PC-9 (cell line): ENCODE measurements at regions not wholly inside any gene's neighbourhood (a gene's known extent, or its start where the extent isn't known, plus 50 kb on each side); places are given as distances from the start of the nearest gene placed in this dataset.

ENCODE experiments used
- BruUV-seq: library from RNA; stranded (reverse); fragments of 400-500 nt; replicated peaks from 2 replicates; lab custom pipeline; 2021; lab: Mats Ljungman, UMichigan
- CTCF ChIA-PET: fragments of 300-600 bp; sonication (Branson Sonifier 250); formaldehyde crosslinking; loops from one replicate; lab custom pipeline; 2022; ENCODE audit warnings: antibody characterized with exemption; lab: Charles Lee
- POLR2A ChIA-PET: fragments of 300-600 bp; sonication (Branson Sonifier 250); formaldehyde crosslinking; loops from one replicate; lab custom pipeline; 2022; ENCODE audit warnings: antibody characterized with exemption; ENCODE audit not compliant: unreplicated experiment; lab: Charles Lee
- DNase-seq, 2 experiments: peaks; one replicate each; pipeline versions ENCODE4 v3.0.0 to v3.0.0-alpha.2; 2015 to 2022; ENCODE audit warnings: mixed read lengths in 1 of 2
- H2AFZ ChIP-seq: fragments of 200-600 bp; sonication (generic); 2 replicates; pipeline ENCODE4 v1.8.1; 2017; ENCODE audit warnings: antibody characterized with exemption
- H3F3A ChIP-seq: fragments of 200-600 bp; sonication (generic); 2 replicates; pipeline ENCODE4 v1.8.1; 2017; ENCODE audit warnings: antibody characterized with exemption, mild to moderate bottlenecking, low read depth; ENCODE audit not compliant: insufficient read depth
- H3K27ac ChIP-seq: fragments of 200-600 bp; sonication (generic); 2 replicates; pipeline ENCODE4 v1.6.1; 2016; ENCODE audit warnings: mixed run types
- H3K27me3 ChIP-seq: fragments of 200-600 bp; sonication (generic); 2 replicates; pipeline ENCODE4 v1.6.1; 2016; ENCODE audit warnings: low read depth, mixed run types; ENCODE audit not compliant: insufficient read depth
- H3K36me3 ChIP-seq: fragments of 200-600 bp; sonication (generic); 2 replicates; pipeline ENCODE4 v1.6.1; 2016; ENCODE audit warnings: low read depth, mixed run types
- H3K4me1 ChIP-seq: fragments of 200-600 bp; sonication (generic); replicated peaks from 2 replicates; pipeline ENCODE4 v1.6.1; 2016; ENCODE audit warnings: mixed run types; ENCODE audit not compliant: insufficient read depth
- H3K4me2 ChIP-seq: fragments of 200-600 bp; sonication (generic); 2 replicates; pipeline ENCODE4 v1.6.1; 2017; ENCODE audit warnings: mixed run types
- H3K4me3 ChIP-seq: fragments of 200-600 bp; sonication (generic); 2 replicates; pipeline ENCODE4 v1.6.1; 2016; ENCODE audit warnings: mixed run types
- H3K79me2 ChIP-seq: fragments of 200-600 bp; sonication (generic); 2 replicates; pipeline ENCODE4 v1.6.1; 2017; ENCODE audit warnings: low read depth, mixed run types
- H3K9me2 ChIP-seq: fragments of 200-600 bp; sonication (generic); 2 replicates; pipeline ENCODE4 v1.8.1; 2017; ENCODE audit warnings: mild to moderate bottlenecking; ENCODE audit not compliant: insufficient read depth
- H3K9me3 ChIP-seq: fragments of 200-600 bp; sonication (generic); 2 replicates; pipeline ENCODE4 v1.8.1; 2016; ENCODE audit warnings: low read depth; ENCODE audit not compliant: insufficient read depth
- H4K20me1 ChIP-seq: fragments of 200-600 bp; sonication (generic); 2 replicates; pipeline ENCODE4 v1.8.1; 2017; ENCODE audit not compliant: insufficient read depth
- EZH2 ChIP-seq: fragments of 200-600 bp; sonication (generic); IDR thresholded peaks from 2 replicates; pipeline ENCODE4 v1.8.0; 2017; ENCODE audit warnings: antibody characterized with exemption, low read depth
- intact Hi-C: fragments of 100-400 bp; cut with micrococcal nuclease; formaldehyde crosslinking; loops from one replicate; pipeline ENCODE4 v1.10.0; 2022; ENCODE audit not compliant: unreplicated experiment
- TF ChIP-seq, protein P1 (sequence below): fragments of 200-600 bp; sonication (generic); conservative IDR thresholded peaks from 2 replicates; pipeline ENCODE4 v1.6.1; 2017; ENCODE audit warnings: mixed run types, antibody characterized with exemption, mild to moderate bottlenecking, moderate library complexity

DNA sequence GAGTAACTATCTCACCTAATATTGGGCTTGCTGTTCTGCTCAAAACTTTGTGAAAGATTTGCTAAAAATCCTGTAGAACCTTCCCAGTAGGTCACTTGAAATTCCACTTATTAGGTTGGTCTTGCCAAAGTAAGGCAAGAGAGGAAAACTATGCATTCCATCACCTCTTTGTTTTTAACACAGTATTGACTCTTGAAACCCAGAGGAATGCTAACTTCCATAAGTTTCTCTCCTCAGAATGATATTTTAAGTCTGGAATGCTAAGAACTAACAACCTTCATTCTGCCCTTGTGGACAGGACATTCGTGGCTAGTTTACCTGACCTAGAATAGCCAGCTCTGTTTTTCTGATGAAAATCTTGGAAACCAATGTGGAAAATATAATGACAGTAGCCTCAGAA, 154.5 kb downstream of the TMCO5A start:
- CTCF ChIA-PET = no interaction called here
- Histone ChIP-seq H3K4me1 (no peaks in the 10 kb centered on the region), H3K9me3 (no peaks in the 10 kb centered on the region), H3K4me2 (no peak overlapping the region), H3K36me3 (no peaks in the 10 kb centered on the region), H3K27me3 (no peaks in the 10 kb centered on the region), H4K20me1 (no peaks in the 10 kb centered on the region), H3K27ac (no peak overlapping the region), H3F3A (no peaks in the 10 kb centered on the region), H3K79me2 (no peaks in the 10 kb centered on the region), H3K4me3 (no peak overlapping the region), H3K9me2 (no peaks in the 10 kb centered on the region), H2AFZ (no peak overlapping the region)
- no peak for DNase-seq
- intact Hi-C loops = no loop called here
- TF ChIP-seq, protein P1, sequence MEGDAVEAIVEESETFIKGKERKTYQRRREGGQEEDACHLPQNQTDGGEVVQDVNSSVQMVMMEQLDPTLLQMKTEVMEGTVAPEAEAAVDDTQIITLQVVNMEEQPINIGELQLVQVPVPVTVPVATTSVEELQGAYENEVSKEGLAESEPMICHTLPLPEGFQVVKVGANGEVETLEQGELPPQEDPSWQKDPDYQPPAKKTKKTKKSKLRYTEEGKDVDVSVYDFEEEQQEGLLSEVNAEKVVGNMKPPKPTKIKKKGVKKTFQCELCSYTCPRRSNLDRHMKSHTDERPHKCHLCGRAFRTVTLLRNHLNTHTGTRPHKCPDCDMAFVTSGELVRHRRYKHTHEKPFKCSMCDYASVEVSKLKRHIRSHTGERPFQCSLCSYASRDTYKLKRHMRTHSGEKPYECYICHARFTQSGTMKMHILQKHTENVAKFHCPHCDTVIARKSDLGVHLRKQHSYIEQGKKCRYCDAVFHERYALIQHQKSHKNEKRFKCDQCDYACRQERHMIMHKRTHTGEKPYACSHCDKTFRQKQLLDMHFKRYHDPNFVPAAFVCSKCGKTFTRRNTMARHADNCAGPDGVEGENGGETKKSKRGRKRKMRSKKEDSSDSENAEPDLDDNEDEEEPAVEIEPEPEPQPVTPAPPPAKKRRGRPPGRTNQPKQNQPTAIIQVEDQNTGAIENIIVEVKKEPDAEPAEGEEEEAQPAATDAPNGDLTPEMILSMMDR = no peak
- TF ChIP-seq EZH2 = no peak
- POLR2A ChIA-PET = no interaction called here
- no TSS peak for BruUV-seq

DNA sequence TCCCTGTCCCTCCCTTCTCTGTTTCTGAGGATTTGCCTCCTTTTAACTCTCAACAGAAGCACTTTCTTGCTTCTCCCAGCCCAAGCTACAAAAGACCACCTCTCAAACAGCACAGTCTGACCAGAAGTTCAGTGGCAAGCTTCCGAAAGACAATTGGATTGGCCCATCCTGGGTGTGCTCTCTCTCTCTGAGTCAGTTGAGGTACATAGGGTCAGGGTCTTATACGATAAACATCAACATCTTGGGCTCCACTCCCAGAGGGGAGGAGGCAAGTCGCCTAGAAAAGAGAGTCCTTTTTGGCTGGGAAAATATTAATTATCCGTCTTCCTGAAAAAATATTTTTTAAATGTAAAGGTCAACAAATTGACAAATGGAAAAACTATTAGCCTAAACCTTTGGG, 155.8 kb downstream of the TMCO5A start:
- H3F3A ChIP-seq = no peaks in the 10 kb centered on the region
- no peaks in the 10 kb centered on the region for H4K20me1 ChIP-seq
- H3K9me3 ChIP-seq = no peaks in the 10 kb centered on the region
- H3K27me3 ChIP-seq = no peaks in the 10 kb centered on the region
- no peak overlapping the region for H2AFZ ChIP-seq
- no peak overlapping the region for H3K27ac ChIP-seq
- TF ChIP-seq, protein P1 = no peak
- TF ChIP-seq EZH2 = no peak
- ChIA-PET CTCF (no interaction called here), POLR2A (no interaction called here)
- no peak for DNase-seq
- H3K4me1 ChIP-seq = no peaks in the 10 kb centered on the region
- H3K9me2 ChIP-seq = no peaks in the 10 kb centered on the region
- no TSS peak for BruUV-seq
- intact Hi-C loops = no loop called here
- H3K79me2 ChIP-seq = no peaks in the 10 kb centered on the region
- no peak overlapping the region for H3K4me2 ChIP-seq
- no peaks in the 10 kb centered on the region for H3K36me3 ChIP-seq
- H3K4me3 ChIP-seq = no peak overlapping the region

- ChIA-PET POLR2A (no interaction called here), CTCF (no interaction called here)
- H3K4me3 ChIP-seq = no peak overlapping the region
- no peak for TF ChIP-seq EZH2
- TF ChIP-seq, protein P1 = no peak
- no peaks in the 10 kb centered on the region for H3K27me3 ChIP-seq
- no TSS peak for BruUV-seq
- DNase-seq = no peak
- no peak overlapping the region for H3K4me2 ChIP-seq
- no peak overlapping the region for H2AFZ ChIP-seq
- intact Hi-C loops = no loop called here
- no peaks in the 10 kb centered on the region for H3K9me2 ChIP-seq
- H4K20me1 ChIP-seq = no peaks in the 10 kb centered on the region
- no peaks in the 10 kb centered on the region for H3K9me3 ChIP-seq
- H3K27ac ChIP-seq = no peak overlapping the region
- H3K36me3 ChIP-seq = no peaks in the 10 kb centered on the region
- H3F3A ChIP-seq = no peaks in the 10 kb centered on the region
- no peaks in the 10 kb centered on the region for H3K4me1 ChIP-seq
- no peaks in the 10 kb centered on the region for H3K79me2 ChIP-seq
Measured at GRCh38 chr15:38090678-38091077, 156.2 kb downstream of the TMCO5A start.
